ENCODE measurements at regions not wholly inside any gene's neighbourhood (a gene's known extent, or its start where the extent isn't known, plus 50 kb on each side); places are given as distances from the start of the nearest gene placed in this dataset.

GRCh38 chr5:124524552-124525232 is 221.7 kb downstream of the ZNF608 start:
- Histone ChIP-seq H3K4me3 (ENCODE audit: low read depth in 1 of 3, low read length in 3 of 3) (no peak overlapping the region), H3K27ac (ENCODE audit: low read depth in 1 of 2, low read length in 2 of 2) (no peak overlapping the region), H3K4me1 (ENCODE audit: control insufficient read depth in 4 of 4, insufficient read depth in 4 of 4, low read length in 3 of 4) (peaks cover 0 to 4% (median 2%) of the 10 kb centered on the region in 4 donors), H3K36me3 (ENCODE audit: control insufficient read depth in 4 of 4, insufficient read depth in 3 of 4, low read depth in 1 of 4, low read length in 3 of 4) (no peaks in the 10 kb centered on the region), H3K27me3 (ENCODE audit: control insufficient read depth in 4 of 4, insufficient read depth in 4 of 4, low read length in 3 of 4) (no peaks in the 10 kb centered on the region), H3K9ac (ENCODE audit: low read depth in 1 of 2, low read length in 2 of 2) (no peak overlapping the region), H3K9me3 (ENCODE audit: control insufficient read depth in 4 of 4, low read length in 3 of 4) (no peaks in the 10 kb centered on the region)
- WGBS: 90% methylated on average over 6 of the region's 6 CpGs
- no peak for DNase-seq (ENCODE audit: low spot score)
- TF ChIP-seq RAD21 (IDR thresholded peaks at IDR 0.05): peak in 1 of 2 donors; percentile 14
- TF ChIP-seq HNF4A (conservative IDR thresholded peaks at IDR 0.05): no peak
- no peak for TF ChIP-seq JUND (IDR thresholded peaks at IDR 0.05)

GRCh38 chr5:124523897-124524296 is 222.5 kb downstream of the ZNF608 start:
- no peak for DNase-seq (ENCODE audit: low spot score)
- TF ChIP-seq FOXA1 (IDR thresholded peaks at IDR 0.05): no peak
- no peak for TF ChIP-seq TAF1 (conservative IDR thresholded peaks at IDR 0.05)
- no peak for TF ChIP-seq HNF4G (IDR thresholded peaks at IDR 0.05)
- no peak for TF ChIP-seq MAX (IDR thresholded peaks at IDR 0.05)
- no peak for TF ChIP-seq GABPA (IDR thresholded peaks at IDR 0.05 in 1 of 2, conservative IDR thresholded peaks at IDR 0.05 in 1 of 2)
- TF ChIP-seq JUND (IDR thresholded peaks at IDR 0.05): no peak
- no peak for TF ChIP-seq SP1 (IDR thresholded peaks at IDR 0.05)
- TF ChIP-seq ATF3 (IDR thresholded peaks at IDR 0.05): no peak
- no peak for TF ChIP-seq YY1 (IDR thresholded peaks at IDR 0.05)
- no peak for TF ChIP-seq RAD21 (IDR thresholded peaks at IDR 0.05)
- TF ChIP-seq NR2F2 (IDR thresholded peaks at IDR 0.05): no peak
- TF ChIP-seq CTCF (IDR thresholded peaks at IDR 0.05; ENCODE audit: low read depth, low read length, missing input control): no peak
- no peak for TF ChIP-seq FOXA2 (IDR thresholded peaks at IDR 0.05)
- TF ChIP-seq EGR1 (IDR thresholded peaks at IDR 0.05; ENCODE audit: low read depth in 2 of 2): no peak
- TF ChIP-seq ZBTB33 (IDR thresholded peaks at IDR 0.05): no peak
- Histone ChIP-seq H3K27me3 (ENCODE audit: control insufficient read depth in 4 of 4, insufficient read depth in 4 of 4, low read length in 3 of 4) (no peaks in the 10 kb centered on the region), H3K27ac (ENCODE audit: low read depth in 1 of 2, low read length in 2 of 2) (no peak overlapping the region), H3K36me3 (ENCODE audit: control insufficient read depth in 4 of 4, insufficient read depth in 3 of 4, low read depth in 1 of 4, low read length in 3 of 4) (no peaks in the 10 kb centered on the region), H3K4me1 (ENCODE audit: control insufficient read depth in 4 of 4, insufficient read depth in 4 of 4, low read length in 3 of 4) (peaks cover 0 to 4% (median 2%) of the 10 kb centered on the region in 4 donors), H3K9me3 (ENCODE audit: control insufficient read depth in 4 of 4, low read length in 3 of 4) (no peaks in the 10 kb centered on the region), H3K4me3 (ENCODE audit: low read depth in 1 of 3, low read length in 3 of 3) (no peak overlapping the region), H3K9ac (ENCODE audit: low read depth in 1 of 2, low read length in 2 of 2) (no peak overlapping the region)
- 93% methylated on average over 5 of the region's 5 CpGs for WGBS
